ENCODE measurements at regions not wholly inside any gene's neighbourhood (a gene's known extent, or its start where the extent isn't known, plus 50 kb on each side); places are given as distances from the start of the nearest gene placed in this dataset.

- Mint-ChIP-seq H3K27ac (ENCODE audit: unreplicated experiment) (no peak overlapping the region), H3K36me3 (ENCODE audit: low read depth, unreplicated experiment) (no peaks in the 10 kb centered on the region), H3K4me1 (ENCODE audit: unreplicated experiment) (peaks cover 6% of the 10 kb centered on the region), H3K27me3 (ENCODE audit: unreplicated experiment) (no peaks in the 10 kb centered on the region), H3K9me3 (ENCODE audit: unreplicated experiment) (no peaks in the 10 kb centered on the region), H3K4me3 (ENCODE audit: unreplicated experiment) (no peak overlapping the region)
- TF ChIP-seq CTCF (IDR thresholded peaks at IDR 0.05; ENCODE audit: unreplicated experiment): no peak
- DNase-seq (ENCODE audit: low spot score): no peak
Observed at GRCh38 chr2:37783545-37783944, 112.1 kb upstream of the CDC42EP3 start.

GRCh38 chr2:37784071-37784758 is 112.8 kb upstream of the CDC42EP3 start:
- no peak for TF ChIP-seq CTCF (IDR thresholded peaks at IDR 0.05; ENCODE audit: unreplicated experiment)
- DNase-seq (ENCODE audit: low spot score): no peak
- H3K4me1 Mint-ChIP-seq (ENCODE audit: unreplicated experiment): peaks cover under 1% of the 10 kb centered on the region
- no peaks in the 10 kb centered on the region for H3K36me3 Mint-ChIP-seq (ENCODE audit: low read depth, unreplicated experiment)
- no peaks in the 10 kb centered on the region for H3K9me3 Mint-ChIP-seq (ENCODE audit: unreplicated experiment)
- no peak overlapping the region for H3K4me3 Mint-ChIP-seq (ENCODE audit: unreplicated experiment)
- H3K27me3 Mint-ChIP-seq (ENCODE audit: unreplicated experiment): no peaks in the 10 kb centered on the region
- H3K27ac Mint-ChIP-seq (ENCODE audit: unreplicated experiment): no peak overlapping the region

- TF ChIP-seq CTCF (IDR thresholded peaks at IDR 0.05; ENCODE audit: unreplicated experiment): no peak
- Mint-ChIP-seq H3K4me1 (ENCODE audit: unreplicated experiment) (no peaks in the 10 kb centered on the region), H3K27me3 (ENCODE audit: unreplicated experiment) (no peaks in the 10 kb centered on the region), H3K27ac (ENCODE audit: unreplicated experiment) (no peak overlapping the region), H3K4me3 (ENCODE audit: unreplicated experiment) (no peak overlapping the region), H3K9me3 (ENCODE audit: unreplicated experiment) (no peaks in the 10 kb centered on the region), H3K36me3 (ENCODE audit: low read depth, unreplicated experiment) (no peaks in the 10 kb centered on the region)
- DNase-seq (ENCODE audit: low spot score): no peak
Observed at GRCh38 chr2:37784759-37785149, 113.3 kb upstream of the CDC42EP3 start.

- no peak for DNase-seq (ENCODE audit: low spot score)
- TF ChIP-seq CTCF (IDR thresholded peaks at IDR 0.05; ENCODE audit: unreplicated experiment): no peak
- Mint-ChIP-seq H3K9me3 (ENCODE audit: unreplicated experiment) (no peaks in the 10 kb centered on the region), H3K27ac (ENCODE audit: unreplicated experiment) (no peak overlapping the region), H3K27me3 (ENCODE audit: unreplicated experiment) (no peaks in the 10 kb centered on the region), H3K4me3 (ENCODE audit: unreplicated experiment) (no peak overlapping the region), H3K36me3 (ENCODE audit: low read depth, unreplicated experiment) (no peaks in the 10 kb centered on the region), H3K4me1 (ENCODE audit: unreplicated experiment) (no peaks in the 10 kb centered on the region)
Observed at GRCh38 chr2:37786191-37786698, 114.8 kb upstream of the CDC42EP3 start.

GRCh38 chr2:37786854-37787253 is 115.4 kb upstream of the CDC42EP3 start:
- Mint-ChIP-seq H3K36me3 (ENCODE audit: low read depth, unreplicated experiment) (no peaks in the 10 kb centered on the region), H3K4me1 (ENCODE audit: unreplicated experiment) (no peaks in the 10 kb centered on the region), H3K27ac (ENCODE audit: unreplicated experiment) (no peak overlapping the region), H3K9me3 (ENCODE audit: unreplicated experiment) (no peaks in the 10 kb centered on the region), H3K4me3 (ENCODE audit: unreplicated experiment) (no peak overlapping the region), H3K27me3 (ENCODE audit: unreplicated experiment) (no peaks in the 10 kb centered on the region)
- no peak for TF ChIP-seq CTCF (IDR thresholded peaks at IDR 0.05; ENCODE audit: unreplicated experiment)
- DNase-seq (ENCODE audit: low spot score): no peak
